ENCODE measurements at regions not wholly inside any gene's neighbourhood (a gene's known extent, or its start where the extent isn't known, plus 50 kb on each side); places are given as distances from the start of the nearest gene placed in this dataset.

DNA sequence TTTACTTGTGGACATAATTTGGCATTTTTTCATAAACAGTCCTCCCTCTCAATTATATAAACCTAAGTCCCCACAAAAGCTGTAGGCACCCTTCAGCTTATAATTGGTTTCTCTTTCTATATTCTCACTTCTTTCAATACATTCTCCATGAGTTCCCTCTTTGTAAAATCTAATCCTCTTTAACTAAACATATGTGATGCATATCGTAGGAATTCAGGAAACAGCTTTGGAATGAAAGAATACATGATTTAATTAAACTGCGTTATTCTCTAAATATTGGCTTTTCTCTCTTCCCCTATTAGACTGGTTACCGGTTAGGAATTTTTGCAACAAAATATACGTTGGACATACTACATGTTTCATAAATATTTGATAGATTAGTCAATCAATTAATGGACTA, 1122.6 kb downstream of the FLRT2 start:
- in situ Hi-C loops (cut with HindIII; ENCODE audit: low pct_unique_long_range_greater_than_20kb, low sequenced_read_pairs) (no loop called here), intact Hi-C loops (cut with micrococcal nuclease; ENCODE audit: unreplicated experiment) (loop anchor here (10.0 kb wide), 1 partner anchor 188 kb away; no protein-coding TSS in a partner anchor)
- Histone ChIP-seq H3K9me3 (ENCODE audit: control insufficient read depth, insufficient read depth, low read depth, low read length) (no peaks in the 10 kb centered on the region), H3K27me3 (ENCODE audit: control insufficient read depth, insufficient read depth, low read length) (no peaks in the 10 kb centered on the region), H3K4me3 (ENCODE audit: low read depth in 2 of 2, low read length in 2 of 2) (no peak overlapping the region), H3K36me3 (ENCODE audit: control insufficient read depth, insufficient read depth, low read length) (no peaks in the 10 kb centered on the region), H3K4me1 (ENCODE audit: control insufficient read depth, insufficient read depth, low read length) (no peaks in the 10 kb centered on the region), H3K27ac (ENCODE audit: low read length) (no peak overlapping the region)
- ATAC-seq (no peak), DNase-seq (ENCODE audit: low read depth, low spot score) (no peak)
- ChIA-PET POLR2A (no interaction called here), CTCF (no interaction called here)
- no TSS peak for BruUV-seq (replicated peaks)
- TF ChIP-seq POLR2AphosphoS5 (IDR thresholded peaks at IDR 0.05; ENCODE audit: low read depth, low read length): no peak
- TF ChIP-seq SIN3A (IDR thresholded peaks at IDR 0.05; ENCODE audit: borderline replicate concordance, insufficient read depth, low read depth, low read length): no peak
- TF ChIP-seq TCF7L2 (IDR thresholded peaks at IDR 0.05; ENCODE audit: low read depth, low read length): no peak
- TF ChIP-seq REST (IDR thresholded peaks at IDR 0.05; ENCODE audit: insufficient read depth in 1 of 2, low read depth in 2 of 2, low read length in 1 of 2): no peak
- TF ChIP-seq, protein P1, sequence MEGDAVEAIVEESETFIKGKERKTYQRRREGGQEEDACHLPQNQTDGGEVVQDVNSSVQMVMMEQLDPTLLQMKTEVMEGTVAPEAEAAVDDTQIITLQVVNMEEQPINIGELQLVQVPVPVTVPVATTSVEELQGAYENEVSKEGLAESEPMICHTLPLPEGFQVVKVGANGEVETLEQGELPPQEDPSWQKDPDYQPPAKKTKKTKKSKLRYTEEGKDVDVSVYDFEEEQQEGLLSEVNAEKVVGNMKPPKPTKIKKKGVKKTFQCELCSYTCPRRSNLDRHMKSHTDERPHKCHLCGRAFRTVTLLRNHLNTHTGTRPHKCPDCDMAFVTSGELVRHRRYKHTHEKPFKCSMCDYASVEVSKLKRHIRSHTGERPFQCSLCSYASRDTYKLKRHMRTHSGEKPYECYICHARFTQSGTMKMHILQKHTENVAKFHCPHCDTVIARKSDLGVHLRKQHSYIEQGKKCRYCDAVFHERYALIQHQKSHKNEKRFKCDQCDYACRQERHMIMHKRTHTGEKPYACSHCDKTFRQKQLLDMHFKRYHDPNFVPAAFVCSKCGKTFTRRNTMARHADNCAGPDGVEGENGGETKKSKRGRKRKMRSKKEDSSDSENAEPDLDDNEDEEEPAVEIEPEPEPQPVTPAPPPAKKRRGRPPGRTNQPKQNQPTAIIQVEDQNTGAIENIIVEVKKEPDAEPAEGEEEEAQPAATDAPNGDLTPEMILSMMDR (IDR thresholded peaks at IDR 0.05): no peak

- H3K4me1 ChIP-seq (ENCODE audit: control insufficient read depth, insufficient read depth, low read length): no peaks in the 10 kb centered on the region
- in situ Hi-C loops (cut with HindIII; ENCODE audit: low pct_unique_long_range_greater_than_20kb, low sequenced_read_pairs) (no loop called here), intact Hi-C loops (cut with micrococcal nuclease; ENCODE audit: unreplicated experiment) (no loop called here)
- H3K27me3 ChIP-seq (ENCODE audit: control insufficient read depth, insufficient read depth, low read length): no peaks in the 10 kb centered on the region
- no peak overlapping the region for H3K4me3 ChIP-seq (ENCODE audit: low read depth in 2 of 2, low read length in 2 of 2)
- POLR2A ChIA-PET: no interaction called here
- no peak overlapping the region for H3K27ac ChIP-seq (ENCODE audit: low read length)
- no TSS peak for BruUV-seq (replicated peaks)
- H3K36me3 ChIP-seq (ENCODE audit: control insufficient read depth, insufficient read depth, low read length): no peaks in the 10 kb centered on the region
- H3K9me3 ChIP-seq (ENCODE audit: control insufficient read depth, insufficient read depth, low read depth, low read length): no peaks in the 10 kb centered on the region
- TF ChIP-seq, protein P1 (IDR thresholded peaks at IDR 0.05): peak; percentile 33; the same call in 1 of the 2 replicates
- TF ChIP-seq TCF7L2 (IDR thresholded peaks at IDR 0.05; ENCODE audit: low read depth, low read length): no peak
- no peak for TF ChIP-seq SIN3A (IDR thresholded peaks at IDR 0.05; ENCODE audit: borderline replicate concordance, insufficient read depth, low read depth, low read length)
- no peak for TF ChIP-seq REST (IDR thresholded peaks at IDR 0.05; ENCODE audit: insufficient read depth in 1 of 2, low read depth in 2 of 2, low read length in 1 of 2)
- TF ChIP-seq POLR2AphosphoS5 (IDR thresholded peaks at IDR 0.05; ENCODE audit: low read depth, low read length): no peak
- DNase-seq (ENCODE audit: low read depth, low spot score): no peak
- no peak for ATAC-seq
- CTCF ChIA-PET: no interaction called here
Measured at GRCh38 chr14:86646696-86647690, 1117.0 kb downstream of the FLRT2 start.

All from Panc1 (cell line).